IMR-90 (cell line): ENCODE measurements at regions not wholly inside any gene's neighbourhood (a gene's known extent, or its start where the extent isn't known, plus 50 kb on each side); places are given as distances from the start of the nearest gene placed in this dataset.

ENCODE experiments used
- ATAC-seq: fragments of 200-7000 bp; cut with Tn5 transposase; 2 replicates; pipeline ENCODE4 v1.9.1; 2020; ENCODE audit warnings: low read depth, mild to moderate bottlenecking, moderate library complexity
- BruUV-seq: library from RNA; stranded (reverse); fragments of 400-500 nt; replicated peaks from 2 replicates; lab custom pipeline; 2021; lab: Mats Ljungman, UMichigan
- CTCF ChIA-PET: fragments of 300-600 bp; formaldehyde crosslinking; extraction: SDS; loops from one replicate; lab custom pipeline; 2021; ENCODE audit warnings: antibody characterized with exemption; lab: Yijun Ruan, JAX
- POLR2A ChIA-PET: fragments of 300-600 bp; sonication (Branson Sonifier 250); formaldehyde crosslinking; loops from one replicate; lab custom pipeline; 2022; ENCODE audit warnings: antibody characterized with exemption; ENCODE audit not compliant: unreplicated experiment; lab: Charles Lee
- DNase-seq: peaks from one replicate; pipeline ENCODE4 v3.0.0; 2013
- H2AFZ ChIP-seq: replicated peaks from 2 replicates; pipeline ENCODE3; 2013; ENCODE audit warnings: low read length, mild to moderate bottlenecking; ENCODE audit not compliant: poor library complexity
- H2AK5ac ChIP-seq: 2 replicates; pipeline ENCODE4 v1.6.1; 2013; ENCODE audit warnings: low read depth, low read length, inconsistent platforms
- H2AK9ac ChIP-seq: replicated peaks from 2 replicates; pipeline ENCODE3; 2013; ENCODE audit warnings: mild to moderate bottlenecking, low read depth, low read length, moderate library complexity; ENCODE audit not compliant: poor library complexity
- H2BK120ac ChIP-seq: 2 replicates; pipeline ENCODE4 v1.6.1; 2013; ENCODE audit warnings: low read depth, low read length, inconsistent platforms
- H2BK15ac ChIP-seq: 3 replicates; pipeline ENCODE4 v1.6.1; 2013; ENCODE audit warnings: low read depth, low read length, inconsistent platforms
- H2BK20ac ChIP-seq: 2 replicates; pipeline ENCODE4 v1.6.1; 2013; ENCODE audit warnings: low read depth, mild to moderate bottlenecking, inconsistent platforms, low read length, moderate library complexity
- H2BK5ac ChIP-seq: 2 replicates; pipeline ENCODE4 v1.6.1; 2013; ENCODE audit warnings: mild to moderate bottlenecking, low read depth, low read length, inconsistent platforms; ENCODE audit not compliant: poor library complexity, severe bottlenecking
- H3K14ac ChIP-seq: replicated peaks from 2 replicates; pipeline ENCODE4 v1.6.1; 2013; ENCODE audit warnings: low read depth, low read length, inconsistent platforms
- H3K18ac ChIP-seq: 2 replicates; pipeline ENCODE4 v1.6.1; 2013; ENCODE audit warnings: low read depth, low read length, control low read depth
- H3K23ac ChIP-seq: 2 replicates; pipeline ENCODE4 v1.6.1; 2013; ENCODE audit warnings: low read depth, low read length, inconsistent platforms
- H3K27ac ChIP-seq: 2 replicates; pipeline ENCODE4 v1.5.1; 2013; ENCODE audit warnings: mild to moderate bottlenecking, control low read depth, low read length; ENCODE audit not compliant: insufficient read depth
- H3K27me3 ChIP-seq: 2 replicates; pipeline ENCODE4 v1.6.1; 2013; ENCODE audit warnings: low read length; ENCODE audit not compliant: control insufficient read depth, insufficient read depth
- H3K36me3 ChIP-seq: 2 replicates; pipeline ENCODE4 v1.6.1; 2013; ENCODE audit warnings: low read length, mixed read lengths; ENCODE audit not compliant: control insufficient read depth, insufficient read depth
- H3K4ac ChIP-seq: 2 replicates; pipeline ENCODE4 v1.6.1; 2013; ENCODE audit warnings: low read depth, low read length, inconsistent platforms
- H3K4me1 ChIP-seq: 2 replicates; pipeline ENCODE4 v1.6.1; 2013; ENCODE audit warnings: low read length, mixed read lengths; ENCODE audit not compliant: control insufficient read depth, insufficient read depth
- H3K4me2 ChIP-seq: 2 replicates; pipeline ENCODE4 v1.6.1; 2013; ENCODE audit warnings: low read depth, mild to moderate bottlenecking, control low read depth, low read length, moderate library complexity
- H3K4me3 ChIP-seq: 2 replicates; pipeline ENCODE4 v1.5.1; 2013; ENCODE audit warnings: low read depth, mild to moderate bottlenecking, control low read depth, low read length, moderate library complexity; ENCODE audit not compliant: insufficient read depth
- H3K56ac ChIP-seq: 2 replicates; pipeline ENCODE4 v1.6.1; 2013; ENCODE audit warnings: low read length, inconsistent platforms; ENCODE audit not compliant: insufficient read depth; ENCODE audit errors: extremely low read depth
- H3K79me1 ChIP-seq, 2 experiments: 2 replicates each; pipeline ENCODE4 v1.6.1; 2013; ENCODE audit warnings: low read length in 2 of 2, inconsistent platforms in 1 of 2, low read depth in 1 of 2
- H3K9ac ChIP-seq: 2 replicates; pipeline ENCODE4 v1.6.1; 2013; ENCODE audit warnings: low read depth, low read length, control low read depth
- H3K9me1 ChIP-seq: 2 replicates; pipeline ENCODE4 v1.6.1; 2013; ENCODE audit warnings: low read length, inconsistent platforms; ENCODE audit not compliant: insufficient read depth
- H3K9me3 ChIP-seq: 2 replicates; pipeline ENCODE4 v1.6.1; 2013; ENCODE audit warnings: low read length; ENCODE audit not compliant: control insufficient read depth, insufficient read depth
- H4K20me1 ChIP-seq: 2 replicates; pipeline ENCODE4 v1.6.1; 2013; ENCODE audit warnings: low read length, inconsistent platforms; ENCODE audit not compliant: insufficient read depth
- H4K5ac ChIP-seq: 2 replicates; pipeline ENCODE4 v1.6.1; 2013; ENCODE audit warnings: mild to moderate bottlenecking, low read depth, low read length, control low read depth
- H4K8ac ChIP-seq, 2 experiments: 2 replicates each; pipeline ENCODE4 v1.6.1; 2013; ENCODE audit warnings: low read depth in 2 of 2, low read length in 2 of 2, control low read depth in 1 of 2, inconsistent platforms in 1 of 2
- H4K91ac ChIP-seq: 2 replicates; pipeline ENCODE4 v1.6.1; 2013; ENCODE audit warnings: low read depth, low read length, inconsistent platforms; ENCODE audit not compliant: insufficient read depth
- BHLHE40 ChIP-seq: fragments of 150-350 bp; IDR thresholded peaks from 2 replicates; pipeline ENCODE4 v1.6.1; 2016; ENCODE audit warnings: mild to moderate bottlenecking, low read depth, low read length
- CEBPB ChIP-seq: IDR thresholded peaks from 2 replicates; pipeline ENCODE4 v1.6.1; 2012; ENCODE audit warnings: low read depth, low read length, improper control_type of control experiment
- CHD1 ChIP-seq: IDR thresholded peaks from 2 replicates; pipeline ENCODE4 v1.6.1; 2012; ENCODE audit warnings: low read depth, low read length, improper control_type of control experiment
- CTCF ChIP-seq: conservative IDR thresholded peaks from 2 replicates; pipeline ENCODE4 v1.5.1; 2012; ENCODE audit warnings: mild to moderate bottlenecking, low read depth, low read length, improper control_type of control experiment
- FOS ChIP-seq: fragments of 150-350 bp; IDR thresholded peaks from 2 replicates; pipeline ENCODE4 v1.6.1; 2016; ENCODE audit warnings: low read depth, low read length
- MAFK ChIP-seq: IDR thresholded peaks from 2 replicates; pipeline ENCODE4 v1.6.1; 2012; ENCODE audit warnings: low read depth, low read length, improper control_type of control experiment
- MAZ ChIP-seq: IDR thresholded peaks from 2 replicates; pipeline ENCODE4 v1.6.1; 2012; ENCODE audit warnings: low read depth, mild to moderate bottlenecking, low read length, improper control_type of control experiment, moderate library complexity, borderline replicate concordance
- MXI1 ChIP-seq: IDR thresholded peaks from 2 replicates; pipeline ENCODE4 v1.6.1; 2012; ENCODE audit warnings: low read depth, mild to moderate bottlenecking, low read length, moderate library complexity, borderline replicate concordance
- NFE2L2 ChIP-seq: fragments of 150-350 bp; IDR thresholded peaks from 2 replicates; pipeline ENCODE4 v1.6.1; 2016; ENCODE audit warnings: low read depth, mild to moderate bottlenecking, low read length
- POLR2A ChIP-seq: IDR thresholded peaks from 2 replicates; pipeline ENCODE4 v1.6.1; 2012; ENCODE audit warnings: mild to moderate bottlenecking, low read depth, low read length
- RAD21 ChIP-seq: IDR thresholded peaks from 2 replicates; pipeline ENCODE4 v1.6.1; 2012; ENCODE audit warnings: low read length, improper control_type of control experiment
- RCOR1 ChIP-seq: IDR thresholded peaks from 2 replicates; pipeline ENCODE4 v1.6.1; 2012; ENCODE audit warnings: mild to moderate bottlenecking, low read length, improper control_type of control experiment; ENCODE audit not compliant: insufficient replicate concordance
- RFX5 ChIP-seq: IDR thresholded peaks from 2 replicates; pipeline ENCODE4 v1.8.0; 2012; ENCODE audit warnings: low read depth, mild to moderate bottlenecking, low read length, moderate library complexity
- SMC3 ChIP-seq: fragments of 150-350 bp; IDR thresholded peaks from 2 replicates; pipeline ENCODE4 v1.6.1; 2016; ENCODE audit warnings: low read depth, mild to moderate bottlenecking, antibody characterized with exemption, low read length, moderate library complexity
- WGBS, 2 experiments: methylation state at CpG; one replicate each; pipeline versions ENCODE4 v1.1.5 to v1.1.7; 2013; ENCODE audit warnings: missing lambda C conversion rate in 2 of 2; ENCODE audit not compliant: insufficient read length in 1 of 2; ENCODE audit errors: extremely low coverage in 2 of 2; 5-methylcytosine and 5-hydroxymethylcytosine counted together
- dilution Hi-C: fragments of 300-500 bp; cut with HindIII; formaldehyde crosslinking; loops from one replicate; pipeline ENCODE4 v1.14.3; 2018; ENCODE audit warnings: low sequenced_read_pairs; ENCODE audit not compliant: unreplicated experiment
- in situ Hi-C: fragments of 300-500 bp; cut with MboI; formaldehyde crosslinking; loops from 3 replicates; pipeline ENCODE4 v1.14.3; 2019; ENCODE audit warnings: low sequenced_read_pairs, inconsistent platforms, mixed read lengths
- intact Hi-C: fragments of 100-400 bp; cut with micrococcal nuclease; formaldehyde crosslinking; loops from 2 replicates; pipeline ENCODE4 v1.10.0; 2022
- TF ChIP-seq, protein P1 (sequence below): fragments of 150-350 bp; IDR thresholded peaks from 2 replicates; pipeline ENCODE4 v1.6.1; 2017; ENCODE audit warnings: mild to moderate bottlenecking, antibody characterized with exemption, low read length, low read depth
- TF ChIP-seq, protein P2 (sequence below): fragments of 150-350 bp; IDR thresholded peaks from 2 replicates; pipeline ENCODE4 v1.6.1; 2016; ENCODE audit warnings: low read depth, mild to moderate bottlenecking, low read length, moderate library complexity, borderline replicate concordance

GRCh38 chr1:84086616-84087015 lies 57.5 kb upstream of the PRKACB start:
- no peak overlapping the region for H3K4me2 ChIP-seq
- H2AK5ac ChIP-seq, result no peak overlapping the region
- no peak overlapping the region for H3K18ac ChIP-seq
- dilution Hi-C loops (no loop called here), intact Hi-C loops (no loop called here), in situ Hi-C loops (no loop called here)
- H3K56ac ChIP-seq, result no peak overlapping the region
- POLR2A ChIA-PET, result no interaction called here
- CTCF ChIA-PET, result no interaction called here
- no peak overlapping the region for H4K91ac ChIP-seq
- ATAC-seq, result no peak
- no peak overlapping the region for H2BK15ac ChIP-seq
- H4K8ac ChIP-seq, result no peak overlapping the region
- H3K27me3 ChIP-seq, result no peaks in the 10 kb centered on the region
- H4K5ac ChIP-seq, result no peak overlapping the region
- TF ChIP-seq MAFK, result no peak
- TF ChIP-seq CHD1, result no peak
- TF ChIP-seq RFX5, result no peak
- TF ChIP-seq SMC3, result no peak
- TF ChIP-seq POLR2A, result no peak
- TF ChIP-seq CTCF, result no peak
- no peak for TF ChIP-seq RCOR1
- no peak for TF ChIP-seq BHLHE40
- TF ChIP-seq NFE2L2, result no peak
- TF ChIP-seq FOS, result no peak
- TF ChIP-seq MAZ, result no peak
- TF ChIP-seq RAD21, result no peak
- TF ChIP-seq, protein P1, sequence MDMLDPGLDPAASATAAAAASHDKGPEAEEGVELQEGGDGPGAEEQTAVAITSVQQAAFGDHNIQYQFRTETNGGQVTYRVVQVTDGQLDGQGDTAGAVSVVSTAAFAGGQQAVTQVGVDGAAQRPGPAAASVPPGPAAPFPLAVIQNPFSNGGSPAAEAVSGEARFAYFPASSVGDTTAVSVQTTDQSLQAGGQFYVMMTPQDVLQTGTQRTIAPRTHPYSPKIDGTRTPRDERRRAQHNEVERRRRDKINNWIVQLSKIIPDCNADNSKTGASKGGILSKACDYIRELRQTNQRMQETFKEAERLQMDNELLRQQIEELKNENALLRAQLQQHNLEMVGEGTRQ, result no peak
- TF ChIP-seq CEBPB, result no peak
- no peak for TF ChIP-seq MXI1
- TF ChIP-seq, protein P2, sequence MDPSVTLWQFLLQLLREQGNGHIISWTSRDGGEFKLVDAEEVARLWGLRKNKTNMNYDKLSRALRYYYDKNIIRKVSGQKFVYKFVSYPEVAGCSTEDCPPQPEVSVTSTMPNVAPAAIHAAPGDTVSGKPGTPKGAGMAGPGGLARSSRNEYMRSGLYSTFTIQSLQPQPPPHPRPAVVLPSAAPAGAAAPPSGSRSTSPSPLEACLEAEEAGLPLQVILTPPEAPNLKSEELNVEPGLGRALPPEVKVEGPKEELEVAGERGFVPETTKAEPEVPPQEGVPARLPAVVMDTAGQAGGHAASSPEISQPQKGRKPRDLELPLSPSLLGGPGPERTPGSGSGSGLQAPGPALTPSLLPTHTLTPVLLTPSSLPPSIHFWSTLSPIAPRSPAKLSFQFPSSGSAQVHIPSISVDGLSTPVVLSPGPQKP, result no peak
- BruUV-seq, result no TSS peak
- no peak overlapping the region for H2BK5ac ChIP-seq
- H3K36me3 ChIP-seq, result peaks cover 5% of the 10 kb centered on the region; the same call in 1 of the 2 replicates
- H3K9me1 ChIP-seq, result peaks cover 9% of the 10 kb centered on the region; the same call in 1 of the 2 replicates
- H3K23ac ChIP-seq, result no peak overlapping the region
- H3K79me1 ChIP-seq, result peaks cover 29 to 53% of the 10 kb centered on the region in 2 experiments
- no peaks in the 10 kb centered on the region; the same call in 1 of the 2 replicates for H3K4me1 ChIP-seq
- no peak for DNase-seq
- no peak overlapping the region for H2AK9ac ChIP-seq
- no peak overlapping the region for H2BK120ac ChIP-seq
- no peak overlapping the region for H3K9ac ChIP-seq
- H3K9me3 ChIP-seq, result no peaks in the 10 kb centered on the region
- no peak overlapping the region for H3K14ac ChIP-seq
- no peak overlapping the region for H2AFZ ChIP-seq
- no CpG with 5 or more reads among the region's 3 CpGs for WGBS, 2 experiments
- no peak overlapping the region for H2BK20ac ChIP-seq
- no peak overlapping the region for H3K4ac ChIP-seq
- H3K27ac ChIP-seq, result no peak overlapping the region
- peaks cover 5% of the 10 kb centered on the region; the same call in 1 of the 2 replicates for H4K20me1 ChIP-seq
- H3K4me3 ChIP-seq, result no peak overlapping the region
